ENCODE measurements at regions not wholly inside any gene's neighbourhood (a gene's known extent, or its start where the extent isn't known, plus 50 kb on each side); places are given as distances from the start of the nearest gene placed in this dataset.

- TF ChIP-seq CTCF (IDR thresholded peaks at IDR 0.05) (no peak), ZFX (IDR thresholded peaks at IDR 0.05; ENCODE audit: borderline replicate concordance) (no peak)
These were observed 464.9 kb downstream of the EPM2A start for GRCh38 chr6:145270464-145270863.

Data from 22Rv1 (cell line).